Rectal smooth muscle tissue (tissue), 1 donor: ENCODE measurements at regions not wholly inside any gene's neighbourhood (a gene's known extent, or its start where the extent isn't known, plus 50 kb on each side); places are given as distances from the start of the nearest gene placed in this dataset.

ENCODE experiments used
- H3K27ac ChIP-seq: one replicate; pipeline ENCODE4 v1.7.0; 2013; ENCODE audit warnings: low read depth, low read length, inconsistent platforms
- H3K27me3 ChIP-seq: one replicate; pipeline ENCODE4 v1.7.0; 2013; ENCODE audit warnings: low read length; ENCODE audit not compliant: control insufficient read depth, insufficient read depth
- H3K36me3 ChIP-seq: one replicate; pipeline ENCODE4 v1.7.0; 2013; ENCODE audit warnings: low read length; ENCODE audit not compliant: control insufficient read depth, insufficient read depth
- H3K4me1 ChIP-seq: one replicate; pipeline ENCODE4 v1.7.0; 2013; ENCODE audit warnings: low read length; ENCODE audit not compliant: control insufficient read depth, insufficient read depth
- H3K4me3 ChIP-seq: one replicate; pipeline ENCODE4 v1.7.0; 2013; ENCODE audit warnings: low read length
- H3K9ac ChIP-seq: one replicate; pipeline ENCODE4 v1.7.0; 2013; ENCODE audit warnings: low read length

- Histone ChIP-seq H3K4me3 (no peak overlapping the region), H3K9ac (no peak overlapping the region), H3K27me3 (no peaks in the 10 kb centered on the region), H3K4me1 (no peaks in the 10 kb centered on the region), H3K36me3 (no peaks in the 10 kb centered on the region), H3K27ac (no peak overlapping the region)
These were observed 135.0 kb upstream of the PRPS1L1 start for GRCh38 chr7:18162657-18163056.

- Histone ChIP-seq H3K4me1 (no peaks in the 10 kb centered on the region), H3K36me3 (no peaks in the 10 kb centered on the region), H3K4me3 (no peak overlapping the region), H3K27me3 (no peaks in the 10 kb centered on the region), H3K9ac (no peak overlapping the region), H3K27ac (no peak overlapping the region)
These were observed 135.4 kb upstream of the PRPS1L1 start for GRCh38 chr7:18163091-18163490.

GRCh38 chr7:18165166-18165565, 137.5 kb upstream of the PRPS1L1 start:
- Histone ChIP-seq H3K27me3 (no peaks in the 10 kb centered on the region), H3K27ac (no peak overlapping the region), H3K9ac (no peak overlapping the region), H3K4me1 (no peaks in the 10 kb centered on the region), H3K36me3 (no peaks in the 10 kb centered on the region), H3K4me3 (no peak overlapping the region)

GRCh38 chr7:18166002-18166401, 138.4 kb upstream of the PRPS1L1 start:
- Histone ChIP-seq H3K36me3 (no peaks in the 10 kb centered on the region), H3K4me1 (no peaks in the 10 kb centered on the region), H3K27me3 (no peaks in the 10 kb centered on the region), H3K4me3 (no peak overlapping the region), H3K9ac (no peak overlapping the region), H3K27ac (no peak overlapping the region)

- H3K4me1 ChIP-seq, result no peaks in the 10 kb centered on the region
These were observed 140.2 kb upstream of the PRPS1L1 start for GRCh38 chr7:18167815-18168214.

GRCh38 chr7:18174996-18175395, 147.3 kb upstream of the PRPS1L1 start:
- no peaks in the 10 kb centered on the region for H3K36me3 ChIP-seq
- H3K4me3 ChIP-seq, result no peak overlapping the region
- H3K4me1 ChIP-seq, result no peaks in the 10 kb centered on the region
- H3K27ac ChIP-seq, result no peak overlapping the region
- no peaks in the 10 kb centered on the region for H3K27me3 ChIP-seq
- H3K9ac ChIP-seq, result no peak overlapping the region

More at GRCh38 chr7:18167815-18168214, 140.2 kb upstream of the PRPS1L1 start:
- H3K36me3 ChIP-seq, result no peaks in the 10 kb centered on the region
- H3K27me3 ChIP-seq, result no peaks in the 10 kb centered on the region
- H3K4me3 ChIP-seq, result no peak overlapping the region
- H3K9ac ChIP-seq, result no peak overlapping the region
- H3K27ac ChIP-seq, result no peak overlapping the region

- H3K4me3 ChIP-seq, result no peak overlapping the region
- H3K27ac ChIP-seq, result no peak overlapping the region
- no peaks in the 10 kb centered on the region for H3K4me1 ChIP-seq
- no peaks in the 10 kb centered on the region for H3K36me3 ChIP-seq
- no peaks in the 10 kb centered on the region for H3K27me3 ChIP-seq
- H3K9ac ChIP-seq, result no peak overlapping the region
These were observed 148.3 kb upstream of the PRPS1L1 start for GRCh38 chr7:18175801-18176450.

GRCh38 chr7:18177129-18177814, 149.6 kb upstream of the PRPS1L1 start:
- no peak overlapping the region for H3K27ac ChIP-seq
- no peaks in the 10 kb centered on the region for H3K4me1 ChIP-seq
- no peaks in the 10 kb centered on the region for H3K36me3 ChIP-seq
- H3K27me3 ChIP-seq, result no peaks in the 10 kb centered on the region
- no peak overlapping the region for H3K4me3 ChIP-seq
- no peak overlapping the region for H3K9ac ChIP-seq

- no peak overlapping the region for H3K9ac ChIP-seq
- H3K36me3 ChIP-seq, result no peaks in the 10 kb centered on the region
- no peaks in the 10 kb centered on the region for H3K27me3 ChIP-seq
- H3K4me3 ChIP-seq, result no peak overlapping the region
- H3K27ac ChIP-seq, result no peak overlapping the region
- H3K4me1 ChIP-seq, result no peaks in the 10 kb centered on the region
These were observed 150.4 kb upstream of the PRPS1L1 start for GRCh38 chr7:18177815-18178660.

- Histone ChIP-seq H3K36me3 (no peaks in the 10 kb centered on the region), H3K9ac (no peak overlapping the region), H3K4me1 (no peaks in the 10 kb centered on the region), H3K27me3 (no peaks in the 10 kb centered on the region), H3K27ac (no peak overlapping the region), H3K4me3 (no peak overlapping the region)
These were observed 151.4 kb upstream of the PRPS1L1 start for GRCh38 chr7:18179093-18179492.

GRCh38 chr7:18180685-18181084, 153.0 kb upstream of the PRPS1L1 start:
- Histone ChIP-seq H3K27me3 (no peaks in the 10 kb centered on the region), H3K9ac (no peak overlapping the region), H3K4me1 (no peaks in the 10 kb centered on the region)

GRCh38 chr7:18189500-18190126, 162.0 kb upstream of the PRPS1L1 start:
- no peaks in the 10 kb centered on the region for H3K36me3 ChIP-seq
- H3K4me3 ChIP-seq, result no peak overlapping the region
- H3K9ac ChIP-seq, result no peak overlapping the region
- no peaks in the 10 kb centered on the region for H3K27me3 ChIP-seq
- H3K4me1 ChIP-seq, result no peaks in the 10 kb centered on the region
- H3K27ac ChIP-seq, result no peak overlapping the region

More at GRCh38 chr7:18180685-18181084, 153.0 kb upstream of the PRPS1L1 start:
- no peaks in the 10 kb centered on the region for H3K36me3 ChIP-seq
- no peak overlapping the region for H3K27ac ChIP-seq
- H3K4me3 ChIP-seq, result no peak overlapping the region
